ENCODE measurements at regions not wholly inside any gene's neighbourhood (a gene's known extent, or its start where the extent isn't known, plus 50 kb on each side); places are given as distances from the start of the nearest gene placed in this dataset.

DNA sequence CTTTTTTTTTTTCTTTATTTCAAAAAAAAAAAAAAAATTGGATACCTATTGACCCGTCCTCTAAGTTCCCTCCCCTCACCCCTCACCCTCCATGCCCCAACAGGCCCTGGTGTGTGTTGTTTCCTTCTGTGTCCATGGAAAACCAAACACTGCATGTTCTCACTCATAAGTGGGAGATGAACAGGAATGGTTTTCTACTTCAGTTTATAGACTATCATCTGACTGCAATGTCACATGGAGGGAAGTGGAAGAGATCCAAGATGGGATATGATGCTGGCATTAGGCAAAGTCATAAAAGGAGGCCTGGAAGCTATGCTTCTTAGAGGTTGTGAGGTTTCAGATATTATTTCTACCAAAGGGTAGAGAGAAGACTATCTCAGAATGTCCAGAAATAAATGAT is 237.5 kb downstream of the MAFB start:
- DNase-seq, result no peak
- no peak for TF ChIP-seq POLR2A (IDR thresholded peaks at IDR 0.05; ENCODE audit: low read length)
- TF ChIP-seq GATA1 (IDR thresholded peaks at IDR 0.05; ENCODE audit: low read depth, low read length), result no peak

DNA sequence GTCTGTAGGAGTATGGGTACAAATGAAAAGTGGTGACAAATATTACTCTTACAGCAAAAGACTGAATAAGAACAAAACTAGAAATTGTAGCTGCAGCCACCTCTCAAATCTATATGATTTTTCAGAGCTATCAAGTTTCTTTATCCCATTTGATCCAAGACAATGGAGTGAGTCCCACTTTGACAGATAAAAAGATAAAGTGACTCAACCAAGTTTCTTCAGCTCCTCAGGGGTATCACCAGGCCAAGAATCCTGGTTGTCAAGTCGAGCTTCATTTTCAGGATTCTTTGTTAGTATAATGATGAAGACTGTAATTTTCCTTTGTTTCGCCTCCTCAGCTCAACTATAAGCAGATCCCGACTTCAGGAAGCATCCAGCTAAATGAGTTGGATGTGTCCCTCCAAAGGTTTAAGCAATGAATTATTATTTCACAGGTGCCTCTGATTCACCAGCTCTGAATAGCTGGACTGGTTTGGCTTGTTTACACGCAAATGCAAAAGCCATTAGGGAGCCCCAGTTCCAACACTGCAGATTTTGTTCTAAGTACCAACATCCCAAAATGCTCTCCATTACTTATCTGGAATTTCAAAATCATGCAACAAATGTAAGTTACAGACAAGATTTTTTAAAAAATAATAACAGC is 238.9 kb downstream of the MAFB start:
- TF ChIP-seq GATA1 (IDR thresholded peaks at IDR 0.05; ENCODE audit: low read depth, low read length) (no peak), POLR2A (IDR thresholded peaks at IDR 0.05; ENCODE audit: low read length) (no peak)
- DNase-seq, result no peak

DNA sequence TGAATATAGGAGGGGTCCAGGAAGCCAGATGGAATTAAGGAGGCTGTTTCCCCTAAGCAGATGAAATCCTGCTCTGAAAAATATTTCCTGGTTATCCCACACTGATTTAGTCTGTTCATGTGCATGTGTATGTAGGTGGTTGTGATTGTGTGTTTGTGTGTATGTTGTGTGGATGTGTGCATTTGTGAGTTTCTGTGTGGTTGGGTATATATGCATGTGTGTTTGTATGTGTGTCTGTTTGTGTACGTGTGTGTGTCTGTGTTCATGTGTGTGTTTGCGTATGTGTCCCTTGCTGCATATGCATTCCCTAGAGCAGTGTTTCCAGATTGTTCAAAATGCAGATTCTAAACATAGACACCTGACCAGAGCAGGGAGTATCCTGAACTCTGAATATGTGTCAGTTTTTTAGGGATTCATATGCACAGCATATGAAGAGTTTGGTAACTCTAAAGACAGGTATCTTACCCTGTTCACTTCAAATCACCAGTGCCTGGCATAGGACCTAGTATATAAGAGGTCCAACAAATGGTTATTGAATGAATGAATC is 239.8 kb downstream of the MAFB start:
- TF ChIP-seq GATA1 (IDR thresholded peaks at IDR 0.05; ENCODE audit: low read depth, low read length) (no peak), POLR2A (IDR thresholded peaks at IDR 0.05; ENCODE audit: low read length) (no peak)
- DNase-seq, result no peak

DNA sequence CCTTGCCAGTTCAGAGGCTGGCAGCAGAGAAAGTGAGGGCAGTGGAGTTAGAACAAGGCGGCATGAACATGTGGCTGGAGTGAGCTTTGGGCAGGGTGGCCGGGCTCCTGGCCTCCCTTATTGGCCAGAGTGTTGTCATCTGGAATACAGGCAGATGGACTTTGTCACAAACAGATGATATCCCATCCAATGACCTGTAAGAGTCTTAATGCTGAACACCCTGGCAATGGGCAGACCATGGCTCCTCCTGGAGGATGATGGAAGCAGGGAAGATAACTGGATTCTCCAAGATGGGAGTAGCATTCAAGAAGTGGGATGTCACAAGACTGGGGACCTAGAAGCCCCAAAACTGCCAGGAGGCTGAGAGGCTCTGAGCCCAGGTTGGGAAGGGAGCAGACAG is 242.1 kb downstream of the MAFB start:
- no peak for DNase-seq
- TF ChIP-seq POLR2A (IDR thresholded peaks at IDR 0.05; ENCODE audit: low read length), result no peak
- TF ChIP-seq GATA1 (IDR thresholded peaks at IDR 0.05; ENCODE audit: low read depth, low read length), result no peak

DNA sequence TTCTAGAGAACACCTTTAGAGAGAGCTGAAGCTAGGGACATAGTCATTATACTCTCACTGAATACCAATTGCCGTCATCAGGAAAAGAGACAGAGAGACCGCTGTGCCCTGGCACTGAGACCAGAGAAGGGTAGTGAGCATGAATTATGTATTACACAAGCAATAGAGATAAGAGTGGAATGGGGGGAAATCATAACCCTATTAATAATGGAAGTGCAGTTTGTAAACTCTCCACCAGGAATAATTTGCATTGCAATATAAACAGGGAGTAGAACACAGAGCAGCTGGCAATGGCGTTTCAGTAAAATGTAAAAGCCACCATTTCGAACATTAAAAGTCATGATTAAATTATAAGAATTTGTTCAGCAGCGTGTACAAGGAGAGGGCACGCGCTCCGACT is 244.5 kb downstream of the MAFB start:
- no peak for DNase-seq
- TF ChIP-seq POLR2A (IDR thresholded peaks at IDR 0.05; ENCODE audit: low read length) (no peak), GATA1 (IDR thresholded peaks at IDR 0.05; ENCODE audit: low read depth, low read length) (no peak)

DNA sequence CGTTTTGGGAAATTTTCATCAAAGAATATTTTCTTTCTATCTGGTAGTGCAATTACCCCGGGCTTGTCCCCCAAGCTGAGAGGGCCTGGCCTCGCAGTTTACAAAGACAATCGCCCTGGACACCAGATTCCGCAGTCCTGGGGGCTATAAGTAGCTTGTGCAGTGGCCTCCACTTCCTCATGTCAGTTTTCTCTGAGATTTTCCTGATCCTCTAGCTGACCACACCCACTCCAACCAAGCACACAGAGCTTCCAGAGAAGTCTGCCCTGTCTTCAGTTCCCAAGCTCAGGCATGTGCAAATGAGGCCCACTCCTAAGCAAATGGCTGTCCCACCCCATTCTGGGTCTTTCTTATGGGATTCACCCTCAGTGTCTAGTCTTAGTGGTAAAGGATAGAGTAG is 245.3 kb downstream of the MAFB start:
- DNase-seq, result no peak
- TF ChIP-seq GATA1 (IDR thresholded peaks at IDR 0.05; ENCODE audit: low read depth, low read length) (no peak), POLR2A (IDR thresholded peaks at IDR 0.05; ENCODE audit: low read length) (no peak)

DNA sequence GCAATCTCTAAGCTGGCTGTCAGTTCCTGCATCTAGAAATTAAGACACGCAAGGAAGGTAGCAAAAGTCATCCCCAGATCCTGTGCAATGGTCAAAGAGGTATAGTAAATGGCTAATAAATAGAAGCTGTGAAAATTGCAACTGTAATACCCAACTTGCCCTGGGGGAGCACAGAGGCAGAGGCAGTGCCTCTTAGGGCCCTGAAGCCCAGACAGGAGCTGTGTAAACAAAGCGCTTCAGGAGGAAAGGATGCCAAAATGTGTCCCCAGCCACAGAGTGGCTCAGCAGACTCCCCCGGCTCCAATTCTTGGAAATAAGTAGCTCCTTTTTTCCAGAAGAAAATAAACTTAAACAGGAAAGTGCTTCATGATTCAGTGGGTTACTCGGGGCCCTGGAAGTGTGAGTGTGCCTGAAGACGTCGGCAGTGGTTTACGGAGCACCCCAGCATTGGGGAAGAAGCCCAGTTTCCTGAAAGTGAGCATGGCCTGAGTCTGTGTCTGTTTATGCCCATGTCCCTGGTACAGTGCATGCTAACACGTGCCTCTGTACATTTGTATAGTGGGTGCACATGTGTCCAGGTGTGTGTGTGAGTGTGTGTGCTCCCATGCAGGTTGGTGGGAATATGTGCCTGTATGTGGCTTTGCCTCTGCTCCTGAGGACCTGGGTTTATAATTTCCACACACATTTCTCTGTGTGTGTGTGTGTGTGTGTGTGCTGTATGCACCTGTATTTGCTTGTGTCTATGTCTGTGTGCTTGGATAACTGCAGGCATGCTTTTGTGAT is 246.7 kb downstream of the MAFB start:
- TF ChIP-seq POLR2A (IDR thresholded peaks at IDR 0.05; ENCODE audit: low read length) (no peak), GATA1 (IDR thresholded peaks at IDR 0.05; ENCODE audit: low read depth, low read length) (no peak)
- no peak for DNase-seq

DNA sequence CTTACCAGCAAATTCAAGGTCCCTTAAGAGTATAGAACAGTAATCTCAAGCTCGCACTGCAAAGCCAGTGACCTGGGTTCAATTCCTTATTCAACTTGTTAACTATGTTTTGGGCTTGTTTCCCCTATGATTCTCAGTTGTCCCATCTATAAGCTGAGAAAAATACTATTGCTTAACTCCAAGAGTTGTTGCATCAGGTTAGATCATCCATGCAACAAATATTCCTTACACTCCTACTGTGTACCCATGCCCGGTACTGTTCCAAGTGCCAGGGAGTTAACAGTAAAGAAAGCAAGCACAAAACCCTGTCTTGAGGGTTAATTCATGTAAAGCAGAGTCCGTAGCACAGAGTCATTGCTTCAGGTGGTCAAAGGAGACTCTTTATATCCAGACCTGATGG is 247.3 kb downstream of the MAFB start:
- TF ChIP-seq POLR2A (IDR thresholded peaks at IDR 0.05; ENCODE audit: low read length) (no peak), GATA1 (IDR thresholded peaks at IDR 0.05; ENCODE audit: low read depth, low read length) (no peak)
- no peak for DNase-seq

DNA sequence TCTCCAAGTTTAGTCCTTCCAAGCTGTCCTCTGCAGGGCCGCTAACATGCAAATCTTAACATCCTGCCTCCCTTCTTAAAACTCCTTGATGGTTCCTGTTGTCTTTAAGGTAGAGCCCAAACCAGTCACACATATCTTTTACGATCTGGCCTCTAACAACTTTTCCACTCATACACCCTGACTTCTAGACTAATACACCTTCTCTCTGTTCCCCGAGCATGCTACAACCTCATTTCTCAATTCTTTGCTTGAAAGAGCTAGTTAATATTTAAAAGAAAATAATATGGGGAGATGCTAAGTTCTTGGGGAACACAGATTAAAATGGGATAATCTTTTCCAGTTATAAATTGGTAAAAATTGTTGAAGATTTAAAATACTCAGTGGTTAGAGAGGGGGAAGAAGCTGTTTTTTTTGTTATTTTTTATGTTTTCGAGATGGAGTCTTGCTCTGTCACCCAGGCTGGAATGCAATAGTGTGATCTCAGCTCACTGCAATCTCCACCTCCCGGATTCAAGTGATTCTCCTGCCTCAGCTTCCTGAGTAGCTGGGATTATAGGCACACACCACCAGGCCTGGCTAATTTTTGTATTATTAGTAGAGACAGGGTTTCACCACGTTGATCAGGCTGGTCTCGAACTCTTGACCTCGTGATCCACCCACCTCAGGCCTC is 250.7 kb downstream of the MAFB start:
- no peak for DNase-seq
- no peak for TF ChIP-seq POLR2A (IDR thresholded peaks at IDR 0.05; ENCODE audit: low read length)
- TF ChIP-seq GATA1 (IDR thresholded peaks at IDR 0.05; ENCODE audit: low read depth, low read length), result no peak

DNA sequence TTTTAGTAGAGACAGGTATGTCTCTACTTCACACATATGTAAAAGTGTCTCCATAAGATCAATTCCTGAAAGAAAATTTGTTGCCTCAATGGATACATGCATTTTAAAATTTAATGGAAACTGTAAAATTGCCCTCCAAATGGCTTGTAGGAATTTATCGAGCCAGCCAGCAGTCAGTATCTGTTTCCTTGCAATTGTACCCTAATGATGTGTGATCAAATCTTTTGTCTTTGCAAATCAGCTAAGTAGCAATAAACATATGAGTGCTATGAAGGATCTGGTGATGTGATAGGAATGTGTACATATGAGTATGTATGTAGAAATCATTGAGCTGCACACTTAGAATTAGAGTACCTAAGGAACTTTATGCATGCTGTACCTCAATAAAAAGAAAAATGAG is 253.0 kb downstream of the MAFB start:
- no peak for DNase-seq
- TF ChIP-seq GATA1 (IDR thresholded peaks at IDR 0.05; ENCODE audit: low read depth, low read length), result no peak
- no peak for TF ChIP-seq POLR2A (IDR thresholded peaks at IDR 0.05; ENCODE audit: low read length)

DNA sequence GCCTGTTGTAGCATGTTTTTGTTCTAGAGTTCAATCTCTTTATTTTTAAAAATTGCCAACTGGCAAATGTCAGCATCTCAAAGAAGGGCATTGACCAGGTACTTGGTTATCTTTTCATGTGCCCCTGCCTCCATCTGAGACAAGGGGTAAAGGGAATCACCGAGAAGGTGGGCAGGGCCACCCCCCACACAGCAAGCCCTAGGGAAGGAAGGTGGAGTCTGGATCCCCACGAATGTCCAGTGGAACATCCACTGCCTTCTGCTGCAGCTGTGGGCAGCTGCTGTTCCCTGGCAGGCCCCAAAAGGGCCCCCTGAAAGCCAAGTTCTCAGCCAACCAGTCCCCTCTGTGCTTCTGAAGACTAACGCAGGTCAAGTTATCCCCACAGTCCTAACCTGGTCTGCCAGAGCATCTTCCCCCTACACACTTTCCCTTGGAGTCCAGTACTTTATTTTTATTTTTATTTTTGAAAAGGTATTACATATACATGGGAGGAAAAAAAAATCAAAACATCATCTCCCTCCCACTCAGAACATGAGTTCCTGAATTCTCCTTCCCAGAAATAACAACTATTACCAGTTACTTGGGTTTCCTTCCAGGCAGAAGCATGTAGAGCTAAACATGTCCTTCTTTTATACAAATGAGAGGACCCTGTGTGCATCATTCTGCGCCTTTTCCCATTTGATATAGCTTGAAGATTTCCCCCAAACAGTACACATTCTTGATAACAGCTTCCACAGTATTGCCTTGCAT is 253.7 kb downstream of the MAFB start:
- TF ChIP-seq POLR2A (IDR thresholded peaks at IDR 0.05; ENCODE audit: low read length), result no peak
- no peak for TF ChIP-seq GATA1 (IDR thresholded peaks at IDR 0.05; ENCODE audit: low read depth, low read length)
- DNase-seq, result no peak

DNA sequence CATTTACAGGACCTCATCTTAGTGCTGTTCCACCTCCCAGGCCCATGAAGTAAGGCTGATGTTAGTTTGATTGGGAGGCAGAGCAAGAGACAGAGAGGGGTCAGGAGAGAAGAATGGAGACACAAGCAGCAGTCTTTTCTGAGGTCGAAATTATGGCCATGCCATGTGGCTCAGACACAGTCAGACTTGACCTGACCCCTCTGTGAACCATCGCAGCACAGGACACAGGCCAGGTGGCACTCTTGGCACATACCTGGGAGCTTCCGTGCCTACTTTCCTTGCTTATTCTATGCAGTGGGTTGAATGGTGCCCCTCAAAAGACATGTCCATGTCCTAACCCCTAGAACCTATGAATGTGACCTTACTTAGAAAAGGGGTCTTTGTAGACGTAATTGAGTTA is 254.9 kb downstream of the MAFB start:
- DNase-seq, result no peak
- TF ChIP-seq POLR2A (IDR thresholded peaks at IDR 0.05; ENCODE audit: low read length) (no peak), GATA1 (IDR thresholded peaks at IDR 0.05; ENCODE audit: low read depth, low read length) (no peak)

DNA sequence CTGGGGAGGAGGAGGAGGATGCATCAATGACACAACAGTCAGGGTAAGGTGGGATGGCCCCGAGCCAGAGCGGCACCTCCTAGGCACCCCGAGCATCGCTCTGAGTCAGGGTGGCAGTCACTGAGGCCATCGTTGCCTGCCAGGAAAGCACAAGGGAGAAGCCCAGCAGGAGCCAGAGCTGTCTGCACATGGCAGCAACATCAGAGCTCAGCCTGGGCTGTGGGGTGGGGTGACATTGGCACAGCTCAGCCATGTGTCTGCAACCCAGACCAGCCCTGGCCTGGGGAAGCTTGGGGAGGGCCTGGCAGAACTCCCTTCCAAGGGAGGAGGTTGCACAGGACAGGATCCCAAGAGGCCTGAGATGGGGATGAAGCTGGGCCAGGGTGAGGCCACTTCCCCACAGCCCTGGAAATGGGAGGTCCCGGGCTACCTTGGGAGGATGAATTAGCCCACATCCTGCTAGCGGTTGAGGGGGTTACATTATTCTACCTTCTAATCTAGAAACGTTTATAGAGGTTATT is 255.6 kb downstream of the MAFB start:
- no peak for DNase-seq
- TF ChIP-seq POLR2A (IDR thresholded peaks at IDR 0.05; ENCODE audit: low read length), result no peak
- no peak for TF ChIP-seq GATA1 (IDR thresholded peaks at IDR 0.05; ENCODE audit: low read depth, low read length)
